SK-N-SH treated with all-trans-retinoic acid at 6 μM for 48 hours (cell line): ENCODE measurements at regions not wholly inside any gene's neighbourhood (a gene's known extent, or its start where the extent isn't known, plus 50 kb on each side); places are given as distances from the start of the nearest gene placed in this dataset.

ENCODE experiments used
- ISL1 ChIP-seq: fragments of 250-450 bp; sonication (Bioruptor Pico); IDR thresholded peaks from 2 replicates; pipeline ENCODE4 v2.1.2; 2022; ENCODE audit warnings: mild to moderate bottlenecking, moderate library complexity
- ZC3H10 ChIP-seq: fragments of 250-450 bp; sonication (Bioruptor Pico); IDR thresholded peaks from 2 replicates; pipeline ENCODE4 v1.5.1; 2021; ENCODE audit warnings: mild to moderate bottlenecking, moderate library complexity

DNA sequence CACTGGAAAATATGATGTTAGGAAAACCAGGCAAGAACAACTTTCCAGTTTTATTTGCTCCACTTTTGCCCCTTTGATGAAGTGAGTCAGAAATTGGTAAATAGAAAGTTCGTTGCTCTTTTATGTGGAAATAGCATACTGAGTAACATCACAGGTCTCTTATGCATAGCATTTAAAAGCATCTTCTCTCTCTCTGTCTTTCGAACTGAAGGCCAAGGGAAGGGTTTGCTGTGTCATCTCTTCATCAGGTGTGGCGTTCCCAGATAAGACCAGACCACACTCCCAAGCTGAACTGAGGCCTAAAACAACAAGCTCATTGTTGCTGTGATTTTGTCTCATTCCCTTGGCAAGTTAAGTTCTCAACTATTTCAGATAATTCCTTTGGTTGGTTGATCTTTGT lies 131.8 kb upstream of the GRB10 start:
- TF ChIP-seq ISL1 (CRISPR knock-in tag) (no peak), ZC3H10 (CRISPR knock-in tag) (no peak)
